Prostate gland (tissue), 2 donors: ENCODE measurements at regions not wholly inside any gene's neighbourhood (a gene's known extent, or its start where the extent isn't known, plus 50 kb on each side); places are given as distances from the start of the nearest gene placed in this dataset.

Source experiments
- DNase-seq: peaks from one replicate; pipeline ENCODE4 v3.0.0-alpha.2; 2019; ENCODE audit warnings: low spot score
- H3K27ac ChIP-seq, 2 donors: fragments of 200-600 bp; sonication (generic); 2 replicates each; pipeline ENCODE4 v1.5.1; 2017 to 2019
- H3K27me3 ChIP-seq: fragments of 200-600 bp; sonication (generic); replicated peaks from 2 replicates; pipeline ENCODE4 v1.5.1; 2019; ENCODE audit not compliant: insufficient read depth
- H3K36me3 ChIP-seq, 2 donors: fragments of 200-600 bp; sonication (generic); 1 replicate in 1 of 2; 2 replicates in 1 of 2; pipeline versions ENCODE4 v1.5.1 to v1.8.1; 2017 to 2019
- H3K4me1 ChIP-seq: fragments of 200-600 bp; sonication (generic); replicated peaks from 2 replicates; pipeline ENCODE4 v1.5.1; 2019
- H3K4me3 ChIP-seq, 2 donors: fragments of 200-600 bp; sonication (generic); 2 replicates each; pipeline ENCODE4 v1.5.1; 2017 to 2019
- H3K9me3 ChIP-seq: fragments of 200-600 bp; sonication (generic); 2 replicates; pipeline ENCODE4 v1.5.1; 2017
- POLR2A ChIP-seq: fragments of 450-650 bp; IDR thresholded peaks from one replicate; pipeline ENCODE4 v1.6.1; 2016; ENCODE audit warnings: antibody characterized with exemption, mild to moderate bottlenecking
- POLR2AphosphoS5 ChIP-seq: sonication (generic); formaldehyde crosslinking; IDR thresholded peaks from one replicate; pipeline ENCODE4 v1.6.1; 2017; ENCODE audit warnings: antibody characterized with exemption
- WGBS: methylation state at CpG from one replicate; pipeline ENCODE4 v1.1.5; 2018; 5-methylcytosine and 5-hydroxymethylcytosine counted together
- intact Hi-C: fragments of 100-400 bp; cut with DNase I; formaldehyde crosslinking; loops from one replicate; pipeline ENCODE4 v1.14.2; 2022
- TF ChIP-seq, protein P1 (sequence below), 4 experiments: fragments of 200-600 bp in 2 of 4; fragments of 450-650 bp in 2 of 4; sonication (generic) in 2 of 4; IDR thresholded peaks; 1 replicate in 3 of 4; 2 replicates in 1 of 4; pipeline ENCODE4 v1.5.1; 2016 to 2019; ENCODE audit warnings: antibody characterized with exemption in 4 of 4, mild to moderate bottlenecking in 2 of 4, moderate library complexity in 2 of 4

DNA sequence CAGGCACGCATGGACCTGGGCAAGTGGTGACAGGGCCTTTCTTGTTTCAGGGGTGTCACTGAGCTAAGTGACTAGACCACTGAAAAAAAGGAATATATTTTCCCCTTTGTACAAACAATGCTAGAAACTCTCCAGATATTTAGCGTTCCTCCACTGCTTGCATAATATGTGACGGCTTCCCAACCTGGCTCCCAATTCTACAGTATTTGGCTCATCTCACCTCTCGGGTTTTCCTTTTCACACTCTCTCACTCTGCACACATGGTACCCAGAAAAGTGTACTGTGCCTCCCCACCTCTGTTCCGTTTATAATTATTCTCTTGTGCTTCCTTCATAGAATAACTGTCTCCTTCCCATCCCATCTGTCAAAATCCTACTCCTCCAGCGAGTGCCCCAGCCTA is 140.5 kb upstream of the KLHL25 start:
- TF ChIP-seq, protein P1, sequence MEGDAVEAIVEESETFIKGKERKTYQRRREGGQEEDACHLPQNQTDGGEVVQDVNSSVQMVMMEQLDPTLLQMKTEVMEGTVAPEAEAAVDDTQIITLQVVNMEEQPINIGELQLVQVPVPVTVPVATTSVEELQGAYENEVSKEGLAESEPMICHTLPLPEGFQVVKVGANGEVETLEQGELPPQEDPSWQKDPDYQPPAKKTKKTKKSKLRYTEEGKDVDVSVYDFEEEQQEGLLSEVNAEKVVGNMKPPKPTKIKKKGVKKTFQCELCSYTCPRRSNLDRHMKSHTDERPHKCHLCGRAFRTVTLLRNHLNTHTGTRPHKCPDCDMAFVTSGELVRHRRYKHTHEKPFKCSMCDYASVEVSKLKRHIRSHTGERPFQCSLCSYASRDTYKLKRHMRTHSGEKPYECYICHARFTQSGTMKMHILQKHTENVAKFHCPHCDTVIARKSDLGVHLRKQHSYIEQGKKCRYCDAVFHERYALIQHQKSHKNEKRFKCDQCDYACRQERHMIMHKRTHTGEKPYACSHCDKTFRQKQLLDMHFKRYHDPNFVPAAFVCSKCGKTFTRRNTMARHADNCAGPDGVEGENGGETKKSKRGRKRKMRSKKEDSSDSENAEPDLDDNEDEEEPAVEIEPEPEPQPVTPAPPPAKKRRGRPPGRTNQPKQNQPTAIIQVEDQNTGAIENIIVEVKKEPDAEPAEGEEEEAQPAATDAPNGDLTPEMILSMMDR (IDR thresholded peaks at IDR 0.05), result no peak
- TF ChIP-seq POLR2AphosphoS5, result no peak
- no peak for TF ChIP-seq POLR2A
- no peaks in the 10 kb centered on the region for H3K27me3 ChIP-seq
- intact Hi-C loops, result no loop called here
- WGBS, result 93% methylated on average over 6 of the region's 6 CpGs
- H3K36me3 ChIP-seq, result no peaks in the 10 kb centered on the region
- DNase-seq, result no peak
- no peaks in the 10 kb centered on the region for H3K9me3 ChIP-seq
- H3K4me3 ChIP-seq, result no peak overlapping the region
- H3K4me1 ChIP-seq, result no peaks in the 10 kb centered on the region
- H3K27ac ChIP-seq, result no peak overlapping the region

DNA sequence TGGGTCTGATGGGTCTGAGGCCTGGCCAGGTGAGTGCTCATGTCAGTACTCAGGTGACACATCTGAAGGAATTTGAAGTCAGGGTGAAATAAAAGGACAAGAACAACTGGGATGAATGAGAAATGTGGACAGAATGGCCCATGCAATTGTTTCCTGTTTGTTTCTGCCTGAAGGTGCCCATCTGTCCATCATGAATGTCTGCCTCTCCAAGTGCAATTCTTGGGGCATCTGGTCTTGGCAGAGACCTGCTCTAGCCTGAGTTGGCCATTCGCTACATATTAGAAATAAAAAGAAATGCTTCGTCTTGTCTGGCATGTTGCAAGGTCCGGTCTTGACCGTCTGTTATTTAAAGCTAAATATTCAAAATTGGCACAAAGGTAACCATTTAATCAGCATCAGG is 142.0 kb upstream of the AGBL1 start:
- 99% methylated on average over 4 of the region's 4 CpGs for WGBS
- no peaks in the 10 kb centered on the region for H3K9me3 ChIP-seq
- H3K36me3 ChIP-seq, result no peaks in the 10 kb centered on the region
- DNase-seq, result no peak
- no peak overlapping the region for H3K27ac ChIP-seq
- H3K27me3 ChIP-seq, result no peaks in the 10 kb centered on the region
- no peaks in the 10 kb centered on the region for H3K4me1 ChIP-seq
- H3K4me3 ChIP-seq, result no peak overlapping the region
- TF ChIP-seq POLR2AphosphoS5, result no peak
- no peak for TF ChIP-seq POLR2A
- TF ChIP-seq, protein P1 (IDR thresholded peaks at IDR 0.05), result no peak
- intact Hi-C loops, result no loop called here

DNA sequence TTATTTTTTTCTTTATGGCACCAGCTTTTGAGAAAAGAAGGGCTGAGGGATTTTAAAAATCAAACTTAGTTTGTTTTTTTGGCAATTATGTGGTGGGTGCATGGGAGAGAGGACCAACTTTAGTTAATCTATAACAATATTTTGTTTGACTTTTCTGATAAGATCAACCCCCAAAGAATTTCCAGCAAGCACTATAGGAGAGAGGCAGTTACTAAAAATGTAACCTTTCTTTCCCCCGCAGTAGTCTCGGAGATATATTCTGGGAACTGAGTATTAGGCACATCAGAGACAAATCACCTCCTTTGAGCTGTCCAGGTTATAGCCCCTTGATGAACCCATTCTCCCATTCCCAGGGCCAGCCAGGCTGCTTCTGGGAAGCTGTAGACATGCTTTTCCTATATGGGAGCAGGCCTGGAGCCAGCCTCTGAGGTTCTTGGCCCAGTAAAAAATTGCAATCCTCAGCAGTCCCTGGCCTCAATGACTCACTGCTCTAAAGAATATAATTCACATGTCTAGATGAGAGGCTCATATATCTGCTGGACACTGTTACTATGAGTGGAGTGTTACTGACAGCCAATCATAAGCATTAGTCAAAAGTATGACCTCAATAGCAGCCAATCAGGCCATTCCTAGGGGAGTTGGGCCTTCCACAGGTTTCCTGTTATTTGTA is 138.3 kb upstream of the AGBL1 start:
- no peak overlapping the region for H3K27ac ChIP-seq
- intact Hi-C loops, result no loop called here

DNA sequence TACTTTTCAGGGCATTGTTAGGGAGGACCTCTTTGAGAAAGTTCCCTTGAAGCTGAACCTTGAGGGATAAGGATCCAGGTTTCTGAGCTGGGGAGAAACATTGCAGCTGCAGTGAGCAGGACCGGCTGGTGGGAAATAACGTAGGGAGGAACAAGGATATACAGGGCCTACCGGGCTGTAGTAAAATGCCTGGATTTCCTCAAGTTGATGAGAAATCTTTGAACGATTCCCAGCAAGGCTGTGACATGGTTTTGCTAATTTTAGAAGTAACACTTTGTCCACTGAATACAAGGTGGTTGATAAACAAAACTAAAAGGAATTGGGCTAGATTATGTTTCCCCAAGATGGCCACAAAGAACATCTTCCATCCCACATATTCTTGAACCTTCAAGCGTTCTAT is 137.0 kb upstream of the AGBL1 start:
- H3K4me1 ChIP-seq, result no peaks in the 10 kb centered on the region
- DNase-seq, result no peak
- 82% methylated on average over 5 of the region's 5 CpGs for WGBS
- no peak overlapping the region for H3K4me3 ChIP-seq
- no peak overlapping the region for H3K27ac ChIP-seq
- TF ChIP-seq, protein P1 (IDR thresholded peaks at IDR 0.05), result no peak
- TF ChIP-seq POLR2AphosphoS5 (no peak), POLR2A (no peak)
- no peaks in the 10 kb centered on the region for H3K9me3 ChIP-seq
- H3K27me3 ChIP-seq, result no peaks in the 10 kb centered on the region
- intact Hi-C loops, result no loop called here
- no peaks in the 10 kb centered on the region for H3K36me3 ChIP-seq

More for the DNA sequence above, 138.3 kb upstream of the AGBL1 start:
- Histone ChIP-seq H3K4me1 (no peaks in the 10 kb centered on the region), H3K4me3 (no peak overlapping the region), H3K27me3 (no peaks in the 10 kb centered on the region), H3K9me3 (no peaks in the 10 kb centered on the region), H3K36me3 (no peaks in the 10 kb centered on the region)
- 32% methylated on average over 2 of the region's 2 CpGs for WGBS
- TF ChIP-seq POLR2AphosphoS5 (no peak), POLR2A (no peak)
- TF ChIP-seq, protein P1 (IDR thresholded peaks at IDR 0.05), result no peak
- DNase-seq, result no peak

DNA sequence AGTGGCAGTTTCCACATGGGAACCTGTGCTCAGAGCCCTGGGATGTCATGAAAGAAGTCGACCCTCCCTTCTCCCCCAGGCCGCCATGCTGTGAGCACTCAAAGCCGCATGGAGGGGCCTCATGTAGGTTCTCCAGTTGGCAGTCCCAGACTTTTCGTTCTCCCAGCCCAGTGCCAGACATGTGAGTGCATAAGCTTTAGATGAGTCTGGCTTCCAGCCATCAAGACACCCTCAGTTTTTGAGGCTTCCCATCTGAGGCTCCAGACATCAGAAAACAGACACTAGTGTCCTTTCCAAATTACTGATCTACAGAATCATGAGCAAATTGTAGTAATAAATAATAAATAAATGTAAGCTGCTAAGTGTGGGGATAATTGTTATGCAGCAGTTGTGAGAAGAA is 136.5 kb upstream of the AGBL1 start:
- no peaks in the 10 kb centered on the region for H3K27me3 ChIP-seq
- 88% methylated on average over 4 of the region's 4 CpGs for WGBS
- TF ChIP-seq POLR2AphosphoS5, result no peak
- TF ChIP-seq, protein P1 (IDR thresholded peaks at IDR 0.05), result no peak
- TF ChIP-seq POLR2A, result no peak
- no peak for DNase-seq
- no peaks in the 10 kb centered on the region for H3K4me1 ChIP-seq
- H3K36me3 ChIP-seq, result no peaks in the 10 kb centered on the region
- no peak overlapping the region for H3K4me3 ChIP-seq
- no peaks in the 10 kb centered on the region for H3K9me3 ChIP-seq
- H3K27ac ChIP-seq, result no peak overlapping the region
- intact Hi-C loops, result no loop called here
